GM19351 (cell line): ENCODE measurements at regions not wholly inside any gene's neighbourhood (a gene's known extent, or its start where the extent isn't known, plus 50 kb on each side); places are given as distances from the start of the nearest gene placed in this dataset.
"Not testable (repeated sequence)": the region's sequence is repeated elsewhere in the genome, so short reads cannot be mapped to it uniquely, and the experiment has no call there.

Source experiments
- ATAC-seq: cut with Tn5 transposase; IDR thresholded peaks from one replicate; pipeline ENCODE4 v1.9.1; 2021; ENCODE audit warnings: mild to moderate bottlenecking, moderate library complexity; ENCODE audit not compliant: unreplicated experiment

DNA sequence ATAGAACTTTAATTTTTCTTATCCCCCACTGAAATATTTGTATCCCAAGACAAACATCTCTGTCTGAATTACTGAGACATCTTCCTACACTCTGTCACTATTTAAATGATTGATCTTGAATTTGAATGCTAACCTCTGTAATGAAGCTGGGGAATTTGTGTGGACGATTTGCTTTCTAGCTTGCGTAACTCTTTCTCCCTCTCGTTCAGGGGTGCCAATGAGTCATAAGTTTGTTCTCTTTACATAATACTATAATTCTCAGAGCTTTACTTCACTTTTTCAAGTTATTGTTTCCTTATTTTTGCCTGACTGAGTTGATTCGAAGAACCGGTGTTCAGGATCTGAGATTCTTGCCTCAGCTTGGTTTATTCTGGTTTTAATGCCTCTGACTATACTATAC lies 783.3 kb upstream of the CADM2 start:
- no peak for ATAC-seq

DNA sequence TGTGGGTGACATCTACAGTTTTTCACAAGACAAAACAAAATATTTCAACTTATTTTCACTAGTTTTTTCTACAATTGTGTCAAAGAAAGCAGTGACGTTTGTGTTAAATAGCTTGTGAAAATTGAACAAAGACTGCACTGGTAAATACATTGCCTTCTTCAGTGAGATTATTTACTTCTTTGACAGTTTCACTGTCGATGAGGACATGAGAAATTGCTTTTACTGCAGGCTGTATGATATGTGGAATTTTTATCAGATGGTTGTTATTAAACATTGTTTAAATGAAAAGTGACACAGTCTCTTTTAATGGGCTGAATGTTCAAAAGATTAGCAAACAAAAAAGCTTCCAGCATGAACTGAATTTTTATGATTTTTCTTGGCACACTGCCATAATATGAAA lies 773.9 kb upstream of the CADM2 start:
- ATAC-seq: no peak

DNA sequence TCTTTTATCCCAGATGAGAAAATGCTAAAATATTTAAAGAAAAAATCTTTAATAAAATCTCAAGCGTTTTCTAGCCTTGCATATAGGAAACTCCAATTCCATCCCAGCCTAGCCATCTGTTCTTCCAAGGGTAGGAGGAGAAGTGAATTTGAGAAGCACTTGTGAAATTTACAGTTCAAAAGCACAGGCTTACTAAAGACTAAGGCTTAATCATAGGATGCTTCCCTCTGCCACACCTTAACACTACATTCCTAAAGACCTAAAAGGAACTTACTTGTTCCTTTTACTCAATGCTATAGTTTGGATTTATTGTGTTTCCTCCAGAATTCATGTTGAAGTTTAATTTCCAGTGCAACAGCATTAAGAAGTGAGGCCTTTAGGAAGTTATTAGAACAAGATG lies 764.8 kb upstream of the CADM2 start:
- no peak for ATAC-seq

DNA sequence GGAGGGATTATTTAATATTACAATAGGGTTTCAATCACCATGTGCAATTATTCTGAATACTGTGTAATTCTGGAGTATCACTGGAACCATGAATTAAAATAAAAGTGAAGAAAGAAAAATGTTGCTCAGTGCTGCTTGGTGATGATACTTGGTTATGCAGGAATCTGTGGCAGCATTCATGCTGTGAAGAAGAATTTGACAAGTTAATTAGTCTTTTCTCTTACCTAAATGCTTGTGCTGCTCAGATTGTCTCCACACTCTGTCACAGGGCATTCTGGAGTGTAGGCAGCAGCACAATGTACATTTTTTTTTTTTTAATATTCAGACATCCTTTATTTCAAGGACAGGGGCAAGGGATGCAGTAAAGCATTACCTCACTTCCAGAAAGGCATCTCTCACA lies 749.3 kb upstream of the CADM2 start:
- no peak for ATAC-seq

DNA sequence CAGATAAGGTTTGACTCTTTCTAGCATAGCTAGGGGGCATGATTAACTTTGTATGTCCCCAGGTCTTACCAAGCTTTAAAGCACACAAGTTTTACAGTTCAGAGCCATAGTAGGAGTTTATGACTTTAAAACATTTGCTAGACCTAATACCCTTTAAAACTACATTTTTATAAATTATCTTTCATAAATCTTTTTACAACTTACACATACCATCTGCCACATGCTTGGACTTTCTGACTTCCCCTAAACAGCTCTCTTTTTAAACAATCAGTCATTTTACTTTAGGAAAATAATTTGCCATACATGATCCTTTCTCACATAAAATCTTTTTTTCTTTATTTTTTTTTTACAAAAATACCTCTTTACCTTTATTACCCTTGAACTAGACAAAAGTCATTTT lies 735.3 kb upstream of the CADM2 start:
- ATAC-seq: no peak

DNA sequence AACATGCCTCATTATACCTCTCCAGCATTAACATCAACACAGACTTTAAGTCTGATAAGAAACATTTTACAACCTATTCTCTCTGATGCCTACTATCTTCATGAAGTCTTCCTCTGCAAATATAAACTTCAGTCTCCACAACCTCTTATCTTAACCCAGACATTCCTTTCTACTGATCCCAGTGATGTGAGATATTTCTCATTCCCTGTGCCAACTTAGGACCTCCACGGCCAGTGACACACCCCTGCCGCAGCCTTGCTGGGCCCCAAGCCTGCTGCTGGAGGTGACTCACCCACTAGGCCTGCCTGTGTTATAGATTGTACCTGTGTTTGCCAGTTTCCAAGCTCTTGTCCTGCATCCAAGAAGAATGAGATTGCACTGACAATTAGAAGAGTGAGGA lies 734.5 kb upstream of the CADM2 start:
- no peak for ATAC-seq

- no peak for ATAC-seq
Measured at GRCh38 chr3:84236261-84236660, 722.5 kb upstream of the CADM2 start.

DNA sequence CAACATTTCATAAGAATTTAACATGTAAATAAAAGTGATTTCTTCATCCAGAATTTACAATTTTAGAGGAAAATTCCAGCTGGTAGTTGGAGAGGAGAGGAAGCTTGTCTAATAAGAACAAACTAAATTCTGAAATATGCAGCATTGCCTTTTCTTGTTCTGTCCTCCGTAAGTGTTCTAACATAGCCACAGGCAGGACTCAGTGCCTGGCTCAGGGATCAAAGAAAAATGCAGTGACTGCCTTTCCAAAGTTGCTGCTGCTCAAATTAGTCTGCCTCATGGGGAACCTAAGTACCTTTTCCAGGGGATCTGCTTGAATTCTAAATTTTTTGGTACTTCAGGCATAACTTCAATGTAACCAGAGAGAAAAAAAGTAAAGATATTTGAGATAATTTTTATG lies 713.0 kb upstream of the CADM2 start:
- no peak for ATAC-seq

GRCh38 chr3:84260596-84260995 lies 698.2 kb upstream of the CADM2 start:
- no peak for ATAC-seq

GRCh38 chr3:84265768-84266167 lies 693.0 kb upstream of the CADM2 start:
- no peak for ATAC-seq

DNA sequence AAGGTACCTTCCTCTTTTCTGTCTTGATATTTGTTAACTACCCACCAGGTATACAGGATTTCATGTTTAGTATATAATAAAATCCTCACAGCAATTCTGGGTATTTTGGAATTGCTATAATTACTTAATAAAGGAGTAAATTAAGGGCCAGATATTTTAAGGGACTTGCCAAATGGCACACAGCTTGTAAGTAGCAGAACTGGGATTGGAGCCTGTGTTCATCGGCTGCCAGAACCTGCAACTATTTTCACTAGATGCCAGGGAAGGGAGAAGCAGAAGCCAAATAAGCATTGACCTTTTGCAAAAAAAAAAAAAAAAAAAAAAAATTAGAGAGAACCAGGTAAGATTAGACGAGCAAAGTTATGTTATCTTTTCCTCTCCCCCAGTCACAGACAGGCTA lies 683.3 kb upstream of the CADM2 start:
- ATAC-seq: no peak

DNA sequence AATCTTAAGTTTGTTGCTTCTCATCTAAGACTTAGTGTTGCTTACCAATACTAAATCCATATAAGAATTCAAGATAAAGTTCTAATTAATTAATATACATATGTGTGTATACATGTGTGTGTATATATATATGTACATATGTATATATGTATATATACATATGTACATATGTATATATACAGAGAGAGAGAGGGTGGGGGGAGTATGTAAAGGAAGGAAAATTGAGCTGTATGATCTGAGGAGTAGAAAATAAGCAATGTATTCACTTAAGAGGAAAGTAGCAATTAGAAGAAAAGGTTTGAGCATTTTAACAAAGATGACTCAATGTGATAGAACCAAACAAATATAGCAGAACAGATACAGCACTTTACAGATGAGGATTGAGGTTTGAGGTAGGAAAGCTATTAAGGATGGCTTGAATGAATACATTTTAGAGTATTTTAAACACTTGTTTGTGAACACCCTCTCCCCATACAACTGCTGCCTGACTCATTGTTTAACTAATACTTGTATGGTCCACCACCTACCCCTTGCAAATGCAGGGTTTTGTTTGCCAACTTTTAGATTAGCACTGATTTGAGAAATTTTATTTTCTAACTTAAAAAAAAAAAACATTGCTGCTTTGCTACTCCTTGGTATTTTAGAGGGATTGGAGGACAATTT lies 681.1 kb upstream of the CADM2 start:
- no peak for ATAC-seq

- ATAC-seq: no peak
Measured at GRCh38 chr3:84292128-84292527, 666.7 kb upstream of the CADM2 start.

GRCh38 chr3:84299329-84299728 lies 659.5 kb upstream of the CADM2 start:
- ATAC-seq: no peak

DNA sequence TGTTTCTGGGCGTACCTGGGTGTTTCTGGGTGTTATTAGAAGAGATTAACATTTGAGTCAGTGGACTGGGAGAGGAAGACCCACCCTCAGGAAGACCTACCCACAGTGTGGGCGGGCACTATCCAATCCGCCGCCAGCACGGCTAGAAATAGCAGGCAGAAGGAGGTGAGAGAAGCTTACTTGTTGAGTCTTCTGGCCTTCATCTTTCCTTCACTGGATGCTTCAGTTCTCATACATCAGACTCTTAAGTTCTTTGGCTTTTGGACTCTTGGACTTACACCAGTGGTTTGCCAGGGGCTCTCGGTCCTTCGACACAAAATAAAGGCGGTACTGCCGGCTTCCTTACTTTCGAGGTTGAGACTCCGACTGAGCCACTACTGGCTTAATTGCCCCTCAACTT lies 654.6 kb upstream of the CADM2 start:
- ATAC-seq: no peak

DNA sequence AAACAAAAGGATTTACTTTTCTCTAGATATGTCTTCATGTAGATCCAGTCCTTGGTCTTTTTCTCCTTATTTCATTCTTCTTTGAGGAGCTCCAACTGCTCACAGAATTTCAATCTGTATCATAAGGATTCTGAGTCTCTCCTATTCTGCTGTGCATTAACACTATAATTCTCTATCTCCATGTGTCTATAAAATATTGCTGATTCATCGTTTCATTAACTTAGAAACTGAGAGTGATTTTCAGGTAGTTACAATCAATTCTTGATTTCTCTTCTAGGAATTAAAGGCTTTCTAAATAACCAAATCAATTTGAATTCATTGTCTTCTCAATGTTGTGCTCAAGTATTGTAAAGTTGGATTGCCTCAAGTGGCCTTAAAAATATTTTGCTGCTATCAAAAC lies 651.5 kb upstream of the CADM2 start:
- no peak for ATAC-seq

GRCh38 chr3:84308379-84308778 lies 650.4 kb upstream of the CADM2 start:
- no peak for ATAC-seq

DNA sequence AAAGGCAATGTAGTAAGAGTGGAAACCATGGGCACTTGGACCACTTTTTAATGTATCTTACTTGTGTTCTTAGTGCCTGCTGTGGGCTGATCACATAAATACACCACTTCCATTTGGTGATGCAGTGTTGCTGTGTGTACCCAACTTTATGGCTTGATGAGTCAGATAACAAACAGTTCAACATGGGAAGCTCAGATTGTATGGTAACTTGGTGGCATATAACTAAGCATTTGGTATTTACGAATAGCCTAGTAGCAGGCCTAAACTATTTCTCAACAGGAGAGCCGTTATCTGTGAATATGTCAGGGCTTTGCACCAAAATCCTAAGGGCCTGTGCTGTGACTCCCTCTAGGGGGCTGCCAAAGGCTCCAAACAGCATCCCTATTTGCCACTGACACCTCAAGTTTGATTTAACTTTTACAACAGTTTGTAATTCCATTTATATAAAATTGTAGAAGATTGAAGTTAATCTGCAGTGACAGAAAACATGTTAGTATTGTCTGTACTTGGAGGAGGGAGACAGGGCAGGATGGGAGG lies 640.4 kb upstream of the CADM2 start:
- no peak for ATAC-seq

- not testable (repeated sequence) for ATAC-seq
Measured at GRCh38 chr3:84365563-84366278, 593.1 kb upstream of the CADM2 start.
